Progenitor cell of endocrine pancreas (in vitro differentiated cells): ENCODE measurements at regions not wholly inside any gene's neighbourhood (a gene's known extent, or its start where the extent isn't known, plus 50 kb on each side); places are given as distances from the start of the nearest gene placed in this dataset.
"Not testable (repeated sequence)": the region's sequence is repeated elsewhere in the genome, so short reads cannot be mapped to it uniquely, and the experiment has no call there.

Experiments used
- DNase-seq: peaks from one replicate; pipeline ENCODE4 v3.0.0; 2021; ENCODE audit warnings: low spot score; ENCODE audit not compliant: unreplicated experiment
- H3K27ac Mint-ChIP-seq: 2 replicates; pipeline ENCODE4 v1.8.0; 2021; ENCODE audit warnings: mild to moderate bottlenecking, moderate library complexity, mixed read lengths
- H3K27me3 Mint-ChIP-seq: 2 replicates; pipeline ENCODE4 v1.8.0; 2021; ENCODE audit warnings: mixed read lengths
- H3K36me3 Mint-ChIP-seq: 2 replicates; pipeline ENCODE4 v1.8.0; 2022; ENCODE audit warnings: mixed read lengths; ENCODE audit not compliant: insufficient read depth
- H3K4me1 Mint-ChIP-seq: 2 replicates; pipeline ENCODE4 v1.8.0; 2021; ENCODE audit warnings: low read depth, mixed read lengths
- H3K4me3 Mint-ChIP-seq: 2 replicates; pipeline ENCODE4 v1.8.0; 2021; ENCODE audit warnings: low read depth, mild to moderate bottlenecking, moderate library complexity, mixed read lengths
- H3K9me3 Mint-ChIP-seq: 2 replicates; pipeline ENCODE4 v1.8.0; 2021; ENCODE audit warnings: low read depth, mixed read lengths
- CTCF ChIP-seq: fragments of 200-600 bp; sonication (generic); IDR thresholded peaks from one replicate; pipeline ENCODE4 v1.5.0; 2021; ENCODE audit warnings: antibody characterized with exemption, mild to moderate bottlenecking; ENCODE audit not compliant: unreplicated experiment

- Mint-ChIP-seq H3K4me3 (no peak overlapping the region), H3K9me3 (no peaks in the 10 kb centered on the region), H3K36me3 (no peaks in the 10 kb centered on the region), H3K27ac (no peak overlapping the region), H3K27me3 (peaks cover 3% of the 10 kb centered on the region), H3K4me1 (peaks cover 31% of the 10 kb centered on the region)
- TF ChIP-seq CTCF, result no peak
- no peak for DNase-seq
Measured at GRCh38 chr13:44054525-44054924, 174.8 kb downstream of the LACC1 start.

GRCh38 chr13:44055681-44056080 is 176.0 kb downstream of the LACC1 start:
- peaks cover 31% of the 10 kb centered on the region for H3K4me1 Mint-ChIP-seq
- DNase-seq, H3K27me3 Mint-ChIP-seq, H3K36me3 Mint-ChIP-seq, H3K9me3 Mint-ChIP-seq: not testable (repeated sequence)
- H3K4me3 Mint-ChIP-seq, result peak overlapping the region; percentile 38
- H3K27ac Mint-ChIP-seq, result peak overlapping the region; percentile 86

GRCh38 chr13:44058067-44058466 is 178.4 kb downstream of the LACC1 start:
- H3K27ac Mint-ChIP-seq, result no peak overlapping the region
- peaks cover 18% of the 10 kb centered on the region for H3K4me1 Mint-ChIP-seq
- TF ChIP-seq CTCF, result no peak
- no peak for DNase-seq
- peaks cover 3% of the 10 kb centered on the region for H3K27me3 Mint-ChIP-seq
- no peaks in the 10 kb centered on the region for H3K9me3 Mint-ChIP-seq
- no peaks in the 10 kb centered on the region for H3K36me3 Mint-ChIP-seq
- no peak overlapping the region for H3K4me3 Mint-ChIP-seq

GRCh38 chr13:44058624-44059215 is 179.0 kb downstream of the LACC1 start:
- H3K36me3 Mint-ChIP-seq, result no peaks in the 10 kb centered on the region
- H3K9me3 Mint-ChIP-seq, result no peaks in the 10 kb centered on the region
- H3K27ac Mint-ChIP-seq, result no peak overlapping the region
- no peak for TF ChIP-seq CTCF
- H3K4me3 Mint-ChIP-seq, result no peak overlapping the region
- H3K27me3 Mint-ChIP-seq, result peaks cover 3% of the 10 kb centered on the region
- no peak for DNase-seq
- H3K4me1 Mint-ChIP-seq, result peaks cover 13% of the 10 kb centered on the region

- Mint-ChIP-seq H3K27ac (no peak overlapping the region), H3K36me3 (no peaks in the 10 kb centered on the region), H3K27me3 (peaks cover 3% of the 10 kb centered on the region), H3K9me3 (no peaks in the 10 kb centered on the region), H3K4me1 (peaks cover 11% of the 10 kb centered on the region), H3K4me3 (no peak overlapping the region)
- no peak for DNase-seq
- TF ChIP-seq CTCF, result no peak
Measured at GRCh38 chr13:44061876-44062275, 182.2 kb downstream of the LACC1 start.

- Mint-ChIP-seq H3K27ac (no peak overlapping the region), H3K4me3 (no peak overlapping the region), H3K9me3 (no peaks in the 10 kb centered on the region), H3K4me1 (peaks cover 11% of the 10 kb centered on the region), H3K36me3 (no peaks in the 10 kb centered on the region), H3K27me3 (peaks cover 3% of the 10 kb centered on the region)
- DNase-seq, result no peak
- TF ChIP-seq CTCF, result no peak
Measured at GRCh38 chr13:44063467-44063866, 183.8 kb downstream of the LACC1 start.
